Breast epithelium (tissue), 3 donors: ENCODE measurements at regions not wholly inside any gene's neighbourhood (a gene's known extent, or its start where the extent isn't known, plus 50 kb on each side); places are given as distances from the start of the nearest gene placed in this dataset.

Experiments
- CTCF ChIP-seq, 3 donors: fragments of 450-650 bp; IDR thresholded peaks; one replicate each; pipeline ENCODE4 v1.5.1; 2016 to 2017; ENCODE audit warnings: antibody characterized with exemption in 3 of 3, mild to moderate bottlenecking in 3 of 3, moderate library complexity in 3 of 3
- POLR2A ChIP-seq: fragments of 450-650 bp; IDR thresholded peaks from one replicate; pipeline ENCODE4 v1.6.1; 2016; ENCODE audit warnings: antibody characterized with exemption, mild to moderate bottlenecking, moderate library complexity
- POLR2AphosphoS5 ChIP-seq, 3 donors: sonication (generic); formaldehyde crosslinking; IDR thresholded peaks; one replicate each; pipeline ENCODE4 v1.6.1; 2017; ENCODE audit warnings: antibody characterized with exemption in 3 of 3

- TF ChIP-seq POLR2AphosphoS5 (IDR thresholded peaks at IDR 0.05): no peak
- no peak for TF ChIP-seq POLR2A
- no peak for TF ChIP-seq CTCF (IDR thresholded peaks at IDR 0.05)
Measured at GRCh38 chr1:55723001-55723400, 507.8 kb upstream of the USP24 start.
